Neural cell (in vitro differentiated cells): ENCODE measurements at regions not wholly inside any gene's neighbourhood (a gene's known extent, or its start where the extent isn't known, plus 50 kb on each side); places are given as distances from the start of the nearest gene placed in this dataset.

Experiments used
- H2AFZ ChIP-seq: fragments of 200-600, 300-800 bp; sonication (generic), shearing (Covaris generic); 2 replicates; pipeline ENCODE4 v1.6.0; 2014; ENCODE audit warnings: low read depth, mild to moderate bottlenecking, antibody characterized with exemption, low read length, moderate library complexity
- H3F3A ChIP-seq: fragments of 200-600 bp; shearing (Covaris generic); 2 replicates; pipeline ENCODE4 v1.6.1; 2016; ENCODE audit warnings: mild to moderate bottlenecking, moderate library complexity, mixed read lengths, antibody characterized with exemption, low read length; ENCODE audit not compliant: insufficient read depth, poor library complexity, severe bottlenecking
- H3K27ac ChIP-seq: fragments of 200-600, 300-800 bp; sonication (generic), shearing (Covaris generic); 2 replicates; pipeline ENCODE4 v1.5.1; 2014; ENCODE audit warnings: mild to moderate bottlenecking, low read length, moderate library complexity
- H3K27me3 ChIP-seq: fragments of 300-800, 200-600 bp; sonication (generic), shearing (Covaris generic); 2 replicates; pipeline ENCODE4 v1.6.0; 2014; ENCODE audit warnings: mild to moderate bottlenecking, low read depth, low read length, moderate library complexity; ENCODE audit not compliant: insufficient read depth
- H3K36me3 ChIP-seq: fragments of 300-800, 200-600 bp; sonication (generic), shearing (Covaris generic); 2 replicates; pipeline ENCODE4 v1.5.1; 2014; ENCODE audit warnings: mild to moderate bottlenecking, antibody characterized with exemption, low read length, moderate library complexity; ENCODE audit not compliant: insufficient read depth
- H3K4me2 ChIP-seq: fragments of 300-800, 200-600 bp; sonication (generic), shearing (Covaris generic); 2 replicates; pipeline ENCODE4 v1.6.0; 2014; ENCODE audit warnings: mild to moderate bottlenecking, low read length
- H3K4me3 ChIP-seq: fragments of 300-800, 200-600 bp; sonication (generic), shearing (Covaris generic); 2 replicates; pipeline ENCODE4 v1.5.1; 2014; ENCODE audit warnings: mild to moderate bottlenecking, low read length, moderate library complexity
- H3K79me2 ChIP-seq: fragments of 200-600 bp; shearing (Covaris generic); replicated peaks from 2 replicates; pipeline ENCODE4 v1.6.0; 2014; ENCODE audit warnings: mild to moderate bottlenecking, low read length, moderate library complexity; ENCODE audit not compliant: insufficient read depth
- H3K9ac ChIP-seq: fragments of 300-800, 200-600 bp; sonication (generic), shearing (Covaris generic); 2 replicates; pipeline ENCODE4 v1.6.1; 2016; ENCODE audit warnings: mild to moderate bottlenecking, low read length, mixed read lengths
- H3K9me2 ChIP-seq: fragments of 200-600 bp; shearing (Covaris generic); 2 replicates; pipeline ENCODE4 v1.6.1; 2016; ENCODE audit warnings: mild to moderate bottlenecking, low read length, mixed read lengths; ENCODE audit not compliant: insufficient read depth
- H3K9me3 ChIP-seq: fragments of 200-600, 300-800 bp; sonication (generic), shearing (Covaris generic); 2 replicates; pipeline ENCODE4 v1.6.1; 2016; ENCODE audit warnings: mild to moderate bottlenecking, mixed run types, low read length, moderate library complexity, mixed read lengths
- H4K20me1 ChIP-seq: fragments of 200-600 bp; shearing (Covaris generic); 2 replicates; pipeline ENCODE4 v1.6.1; 2016; ENCODE audit warnings: mild to moderate bottlenecking, mixed run types; ENCODE audit not compliant: insufficient read depth
- EP300 ChIP-seq: fragments of 450-650 bp; conservative IDR thresholded peaks from 2 replicates; pipeline ENCODE4 v1.6.1; 2014; ENCODE audit warnings: antibody characterized with exemption, mild to moderate bottlenecking, moderate library complexity; ENCODE audit not compliant: poor library complexity, severe bottlenecking
- MXI1 ChIP-seq: fragments of 450-650 bp; conservative IDR thresholded peaks from 2 replicates; pipeline ENCODE4 v1.6.1; 2014; ENCODE audit warnings: antibody characterized with exemption, mild to moderate bottlenecking; ENCODE audit not compliant: poor library complexity, severe bottlenecking
- POLR2AphosphoS5 ChIP-seq: IDR thresholded peaks from 2 replicates; pipeline ENCODE4 v1.6.1; 2012
- RAD21 ChIP-seq: fragments of 450-650 bp; conservative IDR thresholded peaks from 2 replicates; pipeline ENCODE4 v1.6.1; 2014; ENCODE audit warnings: antibody characterized with exemption, mild to moderate bottlenecking, moderate library complexity
- SMC3 ChIP-seq: fragments of 450-650 bp; conservative IDR thresholded peaks from 2 replicates; pipeline ENCODE4 v1.6.1; 2014; ENCODE audit warnings: antibody characterized with exemption, mild to moderate bottlenecking, moderate library complexity; ENCODE audit not compliant: poor library complexity
- TAF1 ChIP-seq: IDR thresholded peaks from 2 replicates; pipeline ENCODE4 v1.6.1; 2012; ENCODE audit warnings: low read depth
- TF ChIP-seq, protein P1 (sequence below): IDR thresholded peaks from 2 replicates; pipeline ENCODE4 v1.6.1; 2012; ENCODE audit warnings: borderline replicate concordance
- TF ChIP-seq, protein P2 (sequence below): fragments of 450-650 bp; IDR thresholded peaks from 2 replicates; pipeline ENCODE4 v1.5.1; 2014; ENCODE audit warnings: antibody characterized with exemption, mild to moderate bottlenecking, moderate library complexity; ENCODE audit not compliant: poor library complexity, severe bottlenecking

GRCh38 chr9:87323928-87324327 lies 173.7 kb upstream of the DAPK1 start:
- Histone ChIP-seq H3F3A (no peaks in the 10 kb centered on the region), H3K36me3 (no peaks in the 10 kb centered on the region), H4K20me1 (no peaks in the 10 kb centered on the region), H3K79me2 (no peaks in the 10 kb centered on the region), H2AFZ (no peak overlapping the region), H3K9ac (no peak overlapping the region), H3K4me3 (no peak overlapping the region), H3K27ac (no peak overlapping the region), H3K4me2 (no peak overlapping the region), H3K27me3 (no peaks in the 10 kb centered on the region), H3K9me3 (no peaks in the 10 kb centered on the region), H3K9me2 (no peaks in the 10 kb centered on the region)
- TF ChIP-seq, protein P1, sequence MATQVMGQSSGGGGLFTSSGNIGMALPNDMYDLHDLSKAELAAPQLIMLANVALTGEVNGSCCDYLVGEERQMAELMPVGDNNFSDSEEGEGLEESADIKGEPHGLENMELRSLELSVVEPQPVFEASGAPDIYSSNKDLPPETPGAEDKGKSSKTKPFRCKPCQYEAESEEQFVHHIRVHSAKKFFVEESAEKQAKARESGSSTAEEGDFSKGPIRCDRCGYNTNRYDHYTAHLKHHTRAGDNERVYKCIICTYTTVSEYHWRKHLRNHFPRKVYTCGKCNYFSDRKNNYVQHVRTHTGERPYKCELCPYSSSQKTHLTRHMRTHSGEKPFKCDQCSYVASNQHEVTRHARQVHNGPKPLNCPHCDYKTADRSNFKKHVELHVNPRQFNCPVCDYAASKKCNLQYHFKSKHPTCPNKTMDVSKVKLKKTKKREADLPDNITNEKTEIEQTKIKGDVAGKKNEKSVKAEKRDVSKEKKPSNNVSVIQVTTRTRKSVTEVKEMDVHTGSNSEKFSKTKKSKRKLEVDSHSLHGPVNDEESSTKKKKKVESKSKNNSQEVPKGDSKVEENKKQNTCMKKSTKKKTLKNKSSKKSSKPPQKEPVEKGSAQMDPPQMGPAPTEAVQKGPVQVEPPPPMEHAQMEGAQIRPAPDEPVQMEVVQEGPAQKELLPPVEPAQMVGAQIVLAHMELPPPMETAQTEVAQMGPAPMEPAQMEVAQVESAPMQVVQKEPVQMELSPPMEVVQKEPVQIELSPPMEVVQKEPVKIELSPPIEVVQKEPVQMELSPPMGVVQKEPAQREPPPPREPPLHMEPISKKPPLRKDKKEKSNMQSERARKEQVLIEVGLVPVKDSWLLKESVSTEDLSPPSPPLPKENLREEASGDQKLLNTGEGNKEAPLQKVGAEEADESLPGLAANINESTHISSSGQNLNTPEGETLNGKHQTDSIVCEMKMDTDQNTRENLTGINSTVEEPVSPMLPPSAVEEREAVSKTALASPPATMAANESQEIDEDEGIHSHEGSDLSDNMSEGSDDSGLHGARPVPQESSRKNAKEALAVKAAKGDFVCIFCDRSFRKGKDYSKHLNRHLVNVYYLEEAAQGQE: no peak
- TF ChIP-seq RAD21 (no peak), MXI1 (no peak)

- no peak overlapping the region for H3K4me2 ChIP-seq
- H4K20me1 ChIP-seq: no peaks in the 10 kb centered on the region
- no peaks in the 10 kb centered on the region for H3K36me3 ChIP-seq
- no peak overlapping the region for H3K27ac ChIP-seq
- no peak overlapping the region for H3K4me3 ChIP-seq
- no peak overlapping the region for H2AFZ ChIP-seq
- TF ChIP-seq MXI1: no peak
- TF ChIP-seq, protein P1: no peak
- no peak for TF ChIP-seq EP300
- TF ChIP-seq SMC3: peak; percentile 99
- no peak for TF ChIP-seq POLR2AphosphoS5
- peak; percentile 99 for TF ChIP-seq RAD21
- TF ChIP-seq, protein P2, sequence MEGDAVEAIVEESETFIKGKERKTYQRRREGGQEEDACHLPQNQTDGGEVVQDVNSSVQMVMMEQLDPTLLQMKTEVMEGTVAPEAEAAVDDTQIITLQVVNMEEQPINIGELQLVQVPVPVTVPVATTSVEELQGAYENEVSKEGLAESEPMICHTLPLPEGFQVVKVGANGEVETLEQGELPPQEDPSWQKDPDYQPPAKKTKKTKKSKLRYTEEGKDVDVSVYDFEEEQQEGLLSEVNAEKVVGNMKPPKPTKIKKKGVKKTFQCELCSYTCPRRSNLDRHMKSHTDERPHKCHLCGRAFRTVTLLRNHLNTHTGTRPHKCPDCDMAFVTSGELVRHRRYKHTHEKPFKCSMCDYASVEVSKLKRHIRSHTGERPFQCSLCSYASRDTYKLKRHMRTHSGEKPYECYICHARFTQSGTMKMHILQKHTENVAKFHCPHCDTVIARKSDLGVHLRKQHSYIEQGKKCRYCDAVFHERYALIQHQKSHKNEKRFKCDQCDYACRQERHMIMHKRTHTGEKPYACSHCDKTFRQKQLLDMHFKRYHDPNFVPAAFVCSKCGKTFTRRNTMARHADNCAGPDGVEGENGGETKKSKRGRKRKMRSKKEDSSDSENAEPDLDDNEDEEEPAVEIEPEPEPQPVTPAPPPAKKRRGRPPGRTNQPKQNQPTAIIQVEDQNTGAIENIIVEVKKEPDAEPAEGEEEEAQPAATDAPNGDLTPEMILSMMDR: peak; percentile 94
- no peak for TF ChIP-seq TAF1
- H3K9me3 ChIP-seq: no peaks in the 10 kb centered on the region
- H3K9me2 ChIP-seq: no peaks in the 10 kb centered on the region
- no peaks in the 10 kb centered on the region for H3F3A ChIP-seq
- H3K79me2 ChIP-seq: no peaks in the 10 kb centered on the region
- H3K9ac ChIP-seq: no peak overlapping the region
- H3K27me3 ChIP-seq: no peaks in the 10 kb centered on the region
Observed at GRCh38 chr9:87324613-87325194, 173.0 kb upstream of the DAPK1 start.
